ENCODE measurements at regions not wholly inside any gene's neighbourhood (a gene's known extent, or its start where the extent isn't known, plus 50 kb on each side); places are given as distances from the start of the nearest gene placed in this dataset.

DNA sequence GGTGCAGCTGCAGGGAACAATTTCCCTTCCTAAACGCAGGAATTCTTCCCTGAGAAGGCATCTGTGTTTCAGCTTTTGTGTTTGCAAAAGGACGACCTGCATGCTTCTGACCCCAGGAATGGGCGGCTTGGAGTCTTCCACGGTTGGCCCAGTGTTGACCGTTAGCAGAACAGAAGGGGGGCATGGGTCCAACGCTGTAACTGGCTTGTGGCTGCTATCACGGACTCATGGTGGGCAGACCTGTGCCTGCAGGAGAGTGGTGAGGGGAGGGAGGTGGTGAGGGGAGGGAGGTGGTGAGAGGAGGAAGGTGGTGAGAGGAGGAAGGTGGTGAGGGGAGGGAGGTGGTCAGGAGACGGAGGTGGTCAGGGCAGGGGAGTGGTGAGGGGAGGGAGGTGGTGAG, 388.6 kb upstream of the IRX4 start:
- DNase-seq = no peak
- no peaks in the 10 kb centered on the region for H3K9me3 Mint-ChIP-seq
- no peaks in the 10 kb centered on the region for H3K4me1 Mint-ChIP-seq
- no peaks in the 10 kb centered on the region for H3K36me3 Mint-ChIP-seq (ENCODE audit: low read depth)
- no peak overlapping the region for H3K27ac Mint-ChIP-seq
- intact Hi-C loops (cut with micrococcal nuclease) = no loop called here
- no peak overlapping the region for H3K4me3 Mint-ChIP-seq
- H3K27me3 Mint-ChIP-seq = no peaks in the 10 kb centered on the region

DNA sequence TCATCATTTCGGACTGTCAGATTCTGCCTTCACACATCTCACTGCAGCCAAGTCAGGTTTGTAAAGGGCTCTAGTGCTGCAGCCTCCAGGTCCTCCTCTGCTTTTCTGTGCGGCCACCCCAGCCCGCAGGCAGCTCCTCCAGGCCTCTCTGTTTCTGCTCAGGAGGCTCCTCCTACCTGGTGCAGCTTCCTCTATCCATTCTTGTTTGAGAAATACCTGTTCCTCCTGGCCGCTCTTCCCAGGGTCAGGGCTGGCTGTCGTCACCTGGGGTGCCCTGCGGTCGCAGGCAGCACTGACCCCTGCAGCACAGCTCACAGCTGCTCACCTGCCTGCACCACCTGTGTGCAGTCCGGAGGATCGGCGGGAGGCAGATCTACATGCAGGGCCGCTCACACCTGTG, 387.7 kb upstream of the IRX4 start:
- no peak overlapping the region for H3K27ac Mint-ChIP-seq
- H3K36me3 Mint-ChIP-seq (ENCODE audit: low read depth) = no peaks in the 10 kb centered on the region
- no peaks in the 10 kb centered on the region for H3K9me3 Mint-ChIP-seq
- intact Hi-C loops (cut with micrococcal nuclease) = no loop called here
- no peak overlapping the region for H3K4me3 Mint-ChIP-seq
- no peaks in the 10 kb centered on the region for H3K27me3 Mint-ChIP-seq
- no peak for DNase-seq
- H3K4me1 Mint-ChIP-seq = no peaks in the 10 kb centered on the region

DNA sequence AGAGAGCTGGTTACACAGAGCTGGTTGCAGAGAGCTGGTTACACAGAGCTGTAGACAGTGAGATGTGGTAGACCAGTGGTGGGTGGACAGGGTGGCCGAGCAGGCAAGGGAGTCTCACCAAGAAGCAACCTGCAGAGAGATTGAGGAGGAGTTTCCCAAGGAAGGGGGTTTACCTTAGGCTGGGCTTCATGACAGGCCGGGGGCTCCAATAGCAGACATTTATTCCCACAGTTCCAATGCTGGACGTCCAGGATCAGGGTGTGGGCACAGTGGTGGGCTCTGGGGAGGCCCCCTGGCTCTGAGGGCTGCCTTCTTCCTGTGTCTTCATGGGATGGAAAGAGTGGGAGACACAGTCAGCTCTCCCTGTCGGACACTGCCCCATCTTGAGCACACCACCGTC, 386.9 kb upstream of the IRX4 start:
- no peaks in the 10 kb centered on the region for H3K4me1 Mint-ChIP-seq
- no peak for DNase-seq
- no peaks in the 10 kb centered on the region for H3K36me3 Mint-ChIP-seq (ENCODE audit: low read depth)
- intact Hi-C loops (cut with micrococcal nuclease) = no loop called here
- H3K9me3 Mint-ChIP-seq = no peaks in the 10 kb centered on the region
- H3K27me3 Mint-ChIP-seq = no peaks in the 10 kb centered on the region
- H3K27ac Mint-ChIP-seq = no peak overlapping the region
- no peak overlapping the region for H3K4me3 Mint-ChIP-seq

- Mint-ChIP-seq H3K9me3 (no peaks in the 10 kb centered on the region), H3K4me3 (no peak overlapping the region), H3K27me3 (no peaks in the 10 kb centered on the region), H3K36me3 (ENCODE audit: low read depth) (no peaks in the 10 kb centered on the region), H3K27ac (no peak overlapping the region), H3K4me1 (no peaks in the 10 kb centered on the region)
- DNase-seq = no peak
- intact Hi-C loops (cut with micrococcal nuclease) = no loop called here
These were observed 385.3 kb upstream of the IRX4 start for GRCh38 chr5:2267991-2268390.

DNA sequence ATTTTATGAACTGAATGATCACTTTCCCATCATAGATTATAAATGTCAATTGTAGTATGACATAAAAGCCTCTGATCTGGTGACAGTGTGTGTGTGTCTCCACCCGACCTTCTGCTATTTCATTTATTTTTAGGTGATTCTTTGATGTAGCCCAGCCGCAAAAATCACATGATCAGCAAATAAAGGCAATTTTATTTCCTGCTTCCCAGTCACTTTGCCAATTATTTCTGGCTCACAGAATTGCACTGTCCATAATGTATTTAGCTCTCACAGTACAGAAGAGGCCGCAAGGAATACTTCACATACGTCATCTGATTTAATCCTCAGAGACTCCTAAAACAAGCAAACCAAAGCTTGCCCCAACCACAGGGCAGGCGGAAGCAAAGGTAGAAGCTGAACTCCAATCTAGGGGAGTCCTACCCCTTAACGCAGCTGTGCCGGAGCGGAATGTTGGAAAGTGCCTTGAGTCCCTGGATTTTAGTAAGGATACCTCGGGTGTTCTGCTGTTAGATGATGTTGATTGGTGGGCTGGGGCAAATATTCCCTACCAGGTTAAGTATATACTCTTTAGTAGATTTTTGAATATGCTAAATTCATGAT, 384.0 kb upstream of the IRX4 start:
- Mint-ChIP-seq H3K9me3 (no peaks in the 10 kb centered on the region), H3K4me3 (no peak overlapping the region), H3K27me3 (no peaks in the 10 kb centered on the region), H3K4me1 (no peaks in the 10 kb centered on the region), H3K27ac (no peak overlapping the region), H3K36me3 (ENCODE audit: low read depth) (no peaks in the 10 kb centered on the region)
- DNase-seq = no peak
- intact Hi-C loops (cut with micrococcal nuclease) = no loop called here

GRCh38 chr5:2265341-2265740, 382.6 kb upstream of the IRX4 start:
- H3K9me3 Mint-ChIP-seq = no peaks in the 10 kb centered on the region
- H3K4me3 Mint-ChIP-seq = no peak overlapping the region
- H3K36me3 Mint-ChIP-seq (ENCODE audit: low read depth) = no peaks in the 10 kb centered on the region
- H3K27ac Mint-ChIP-seq = no peak overlapping the region
- no peaks in the 10 kb centered on the region for H3K27me3 Mint-ChIP-seq
- no peaks in the 10 kb centered on the region for H3K4me1 Mint-ChIP-seq
- DNase-seq = no peak
- intact Hi-C loops (cut with micrococcal nuclease) = no loop called here

DNA sequence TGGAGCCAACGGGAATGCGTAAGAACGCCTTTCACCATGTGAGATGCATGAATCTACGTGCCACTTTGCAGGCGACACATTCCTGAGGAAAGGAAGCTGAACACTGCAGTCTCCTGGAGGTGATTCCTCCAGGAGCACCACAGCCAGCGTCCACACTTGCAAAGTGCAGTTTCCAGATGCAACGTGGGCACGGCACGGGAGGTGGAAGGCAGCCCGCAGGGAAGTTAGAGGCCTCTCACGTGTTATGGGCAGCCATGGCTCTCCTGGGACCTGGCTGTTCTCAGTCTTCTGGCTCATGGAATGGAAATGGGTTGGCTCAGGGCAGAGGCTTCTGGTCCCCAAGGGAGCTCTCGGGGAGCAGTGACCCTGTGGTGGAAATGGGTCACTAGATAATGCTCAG, 381.0 kb upstream of the IRX4 start:
- H3K27me3 Mint-ChIP-seq = no peaks in the 10 kb centered on the region
- H3K4me3 Mint-ChIP-seq = no peak overlapping the region
- no peak for DNase-seq
- intact Hi-C loops (cut with micrococcal nuclease) = no loop called here
- no peaks in the 10 kb centered on the region for H3K4me1 Mint-ChIP-seq
- no peak overlapping the region for H3K27ac Mint-ChIP-seq
- no peaks in the 10 kb centered on the region for H3K36me3 Mint-ChIP-seq (ENCODE audit: low read depth)
- no peaks in the 10 kb centered on the region for H3K9me3 Mint-ChIP-seq

DNA sequence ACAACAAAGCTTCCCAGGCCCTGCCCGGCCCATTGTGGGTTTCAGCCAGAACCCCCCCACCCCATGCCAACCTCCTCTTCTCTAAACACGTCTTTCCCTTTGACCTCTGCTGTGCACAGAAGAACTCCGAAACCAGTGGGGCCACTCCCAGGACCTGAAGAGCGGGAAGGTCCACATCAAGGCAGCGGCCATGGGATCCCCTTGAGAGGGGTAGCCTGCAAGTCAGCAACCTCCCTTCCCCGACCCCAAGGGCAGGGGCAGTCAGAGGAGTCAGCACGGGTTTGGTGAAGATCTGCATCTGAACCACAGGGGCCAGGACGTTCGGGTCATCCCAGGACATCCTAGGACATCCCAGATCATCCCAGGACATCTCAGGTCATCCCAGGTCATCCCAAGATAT, 379.9 kb upstream of the IRX4 start:
- Mint-ChIP-seq H3K36me3 (ENCODE audit: low read depth) (no peaks in the 10 kb centered on the region), H3K4me3 (no peak overlapping the region), H3K9me3 (no peaks in the 10 kb centered on the region), H3K27me3 (no peaks in the 10 kb centered on the region), H3K4me1 (no peaks in the 10 kb centered on the region), H3K27ac (no peak overlapping the region)
- intact Hi-C loops (cut with micrococcal nuclease) = no loop called here
- DNase-seq = no peak

DNA sequence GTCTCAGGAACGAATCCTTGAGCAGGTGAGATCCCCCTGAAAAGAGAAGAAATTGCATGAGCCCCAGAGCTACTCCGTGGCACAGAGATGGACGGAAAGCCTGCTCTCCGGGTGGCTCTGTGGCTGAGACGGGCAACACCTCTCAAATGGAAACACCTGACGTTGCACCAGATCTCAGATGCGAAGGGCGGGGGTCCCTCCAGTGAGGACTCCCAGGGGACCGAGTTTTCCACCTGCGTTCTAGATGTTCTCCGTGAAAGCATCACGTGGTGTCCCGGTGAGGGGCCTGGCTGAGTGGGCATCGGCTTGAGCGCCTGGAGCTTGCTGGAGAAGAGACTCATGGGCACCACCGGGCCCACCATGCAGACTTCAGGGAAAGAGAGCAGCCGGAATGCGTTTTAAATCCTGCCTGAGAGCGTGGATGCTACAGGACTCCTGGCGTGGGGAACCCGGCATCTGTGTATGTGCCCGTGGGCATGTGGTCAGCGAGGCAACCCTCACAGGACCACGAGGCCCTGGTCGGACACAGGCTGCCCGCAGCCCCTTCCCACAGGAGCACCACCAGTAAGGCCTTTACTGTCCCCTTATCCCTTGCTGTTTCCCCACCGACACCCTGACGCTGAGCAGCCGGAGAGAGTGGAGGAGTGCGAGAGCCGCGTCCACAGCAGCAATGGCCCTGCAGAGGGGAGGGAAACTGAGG, 378.4 kb upstream of the IRX4 start:
- intact Hi-C loops (cut with micrococcal nuclease) = no loop called here
- H3K9me3 Mint-ChIP-seq = no peaks in the 10 kb centered on the region

DNA sequence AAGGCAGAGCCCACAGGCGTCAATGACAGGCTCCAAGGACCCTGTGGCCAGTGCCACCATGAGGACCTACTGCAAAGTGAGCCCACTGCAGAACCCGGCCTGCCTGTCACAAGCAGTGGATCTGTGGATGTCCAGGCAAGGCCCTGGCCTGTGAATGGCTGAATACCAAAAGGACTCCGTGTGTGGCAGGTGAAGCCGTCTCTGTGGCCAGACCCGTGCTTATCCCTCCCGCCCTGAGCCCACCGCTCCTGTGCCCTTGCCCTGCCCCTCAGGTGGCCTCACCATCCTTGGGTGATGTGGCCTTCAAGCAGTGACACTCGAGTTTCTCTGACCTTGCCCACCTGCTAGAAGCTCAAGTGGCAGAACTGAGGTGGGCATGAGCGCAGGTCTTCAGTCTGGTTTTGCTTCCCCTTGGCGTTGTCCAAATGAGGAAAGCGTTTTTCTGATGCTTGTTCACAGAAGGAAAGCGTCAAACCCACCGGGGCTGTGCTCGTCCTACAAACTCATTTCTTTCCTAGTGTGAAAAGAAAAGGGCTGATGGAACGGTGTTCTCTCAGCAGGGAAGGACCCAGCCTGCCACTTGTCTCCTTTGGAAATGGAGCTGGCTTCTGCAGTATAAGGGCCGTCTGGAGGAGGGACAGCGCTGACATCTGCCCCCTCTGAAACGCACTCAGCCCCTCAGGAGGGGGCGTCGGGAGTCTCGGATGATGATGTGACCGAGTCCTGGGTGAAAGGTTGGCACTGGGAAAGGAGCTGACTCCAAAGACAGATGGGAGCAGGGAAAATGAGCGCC, 377.7 kb upstream of the IRX4 start:
- H3K4me1 Mint-ChIP-seq = no peaks in the 10 kb centered on the region
- DNase-seq = no peak
- H3K27ac Mint-ChIP-seq = no peak overlapping the region
- intact Hi-C loops (cut with micrococcal nuclease) = no loop called here
- H3K27me3 Mint-ChIP-seq = no peaks in the 10 kb centered on the region
- no peak overlapping the region for H3K4me3 Mint-ChIP-seq
- H3K9me3 Mint-ChIP-seq = no peaks in the 10 kb centered on the region
- H3K36me3 Mint-ChIP-seq (ENCODE audit: low read depth) = no peaks in the 10 kb centered on the region

More for the DNA sequence above, 378.4 kb upstream of the IRX4 start:
- no peaks in the 10 kb centered on the region for H3K4me1 Mint-ChIP-seq
- H3K27ac Mint-ChIP-seq = no peak overlapping the region
- DNase-seq = no peak
- H3K36me3 Mint-ChIP-seq (ENCODE audit: low read depth) = no peaks in the 10 kb centered on the region
- no peak overlapping the region for H3K4me3 Mint-ChIP-seq
- H3K27me3 Mint-ChIP-seq = no peaks in the 10 kb centered on the region

DNA sequence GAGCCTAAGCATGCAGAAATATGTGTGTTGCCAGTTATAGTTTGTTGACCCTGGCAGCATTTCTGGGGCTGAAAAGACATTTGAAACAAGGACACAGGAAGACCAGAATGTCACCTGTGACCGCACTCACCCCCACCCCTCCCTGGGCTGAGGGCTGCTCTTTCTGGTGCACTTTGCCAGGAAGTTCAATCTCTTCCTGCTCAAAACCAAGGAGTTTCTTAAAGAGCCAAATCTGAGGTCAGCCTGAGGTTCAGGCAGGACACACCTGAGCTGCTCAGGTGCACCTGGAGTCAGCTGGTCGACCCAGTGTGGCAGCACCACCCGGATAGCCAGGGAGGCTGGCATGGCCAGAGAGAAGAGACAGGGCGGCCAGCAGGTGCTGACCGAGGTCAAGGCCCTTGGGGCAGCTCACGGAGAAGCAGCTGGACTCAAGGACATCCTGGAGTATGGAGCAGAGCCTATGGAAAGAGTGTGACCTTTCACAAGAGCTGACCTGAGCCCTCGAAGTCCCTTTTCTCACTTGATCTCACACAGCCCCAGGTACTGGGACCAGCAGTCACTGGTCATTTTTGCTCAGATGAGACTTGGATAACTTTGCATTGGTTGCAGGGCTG, 376.9 kb upstream of the IRX4 start:
- H3K4me1 Mint-ChIP-seq = no peaks in the 10 kb centered on the region
- intact Hi-C loops (cut with micrococcal nuclease) = no loop called here

GRCh38 chr5:2258861-2259260, 376.1 kb upstream of the IRX4 start:
- no peaks in the 10 kb centered on the region for H3K9me3 Mint-ChIP-seq
- H3K27ac Mint-ChIP-seq = no peak overlapping the region
- intact Hi-C loops (cut with micrococcal nuclease) = no loop called here
- H3K27me3 Mint-ChIP-seq = no peaks in the 10 kb centered on the region
- H3K36me3 Mint-ChIP-seq (ENCODE audit: low read depth) = no peaks in the 10 kb centered on the region
- H3K4me3 Mint-ChIP-seq = no peak overlapping the region
- no peaks in the 10 kb centered on the region for H3K4me1 Mint-ChIP-seq
- DNase-seq = no peak

More for the DNA sequence above, 376.9 kb upstream of the IRX4 start:
- no peak for DNase-seq
- H3K36me3 Mint-ChIP-seq (ENCODE audit: low read depth) = no peaks in the 10 kb centered on the region
- H3K4me3 Mint-ChIP-seq = no peak overlapping the region
- no peaks in the 10 kb centered on the region for H3K27me3 Mint-ChIP-seq
- H3K9me3 Mint-ChIP-seq = no peaks in the 10 kb centered on the region
- H3K27ac Mint-ChIP-seq = no peak overlapping the region

- Mint-ChIP-seq H3K36me3 (ENCODE audit: low read depth) (no peaks in the 10 kb centered on the region), H3K27ac (no peak overlapping the region), H3K9me3 (no peaks in the 10 kb centered on the region), H3K27me3 (no peaks in the 10 kb centered on the region), H3K4me1 (no peaks in the 10 kb centered on the region), H3K4me3 (no peak overlapping the region)
- DNase-seq = no peak
- intact Hi-C loops (cut with micrococcal nuclease) = no loop called here
These were observed 374.9 kb upstream of the IRX4 start for GRCh38 chr5:2257326-2258244.

Measured in activated CD4-positive, alpha-beta T cell treated with anti-CD3 and anti-CD28 coated beads, Interleukin-2, amount 10 ng/mL, durations not matched to agents 24 days and 14 days (primary cell).